IPS-NIHi7 (cell line): ENCODE measurements at regions not wholly inside any gene's neighbourhood (a gene's known extent, or its start where the extent isn't known, plus 50 kb on each side); places are given as distances from the start of the nearest gene placed in this dataset.
"Not testable (repeated sequence)": the region's sequence is repeated elsewhere in the genome, so short reads cannot be mapped to it uniquely, and the experiment has no call there.

Source experiments
- DNase-seq: peaks from one replicate; pipeline ENCODE4 v3.0.0; 2012; ENCODE audit warnings: mixed read lengths; ENCODE audit errors: extremely low spot score

- no peak for DNase-seq
Observed at GRCh38 chr4:134722306-134722705, 520.7 kb upstream of the PABPC4L start.

GRCh38 chr4:134720030-134720429, 518.4 kb upstream of the PABPC4L start:
- DNase-seq: no peak

- no peak for DNase-seq
Observed at GRCh38 chr4:134708616-134709015, 507.0 kb upstream of the PABPC4L start.

- no peak for DNase-seq
Observed at GRCh38 chr4:134708026-134708425, 506.4 kb upstream of the PABPC4L start.

- DNase-seq: no peak
Observed at GRCh38 chr4:134702374-134702773, 500.8 kb upstream of the PABPC4L start.

- DNase-seq: no peak
Observed at GRCh38 chr4:134700251-134700650, 498.7 kb upstream of the PABPC4L start.

- not testable (repeated sequence) for DNase-seq
Observed at GRCh38 chr4:134698831-134699230, 497.2 kb upstream of the PABPC4L start.

- no peak for DNase-seq
Observed at GRCh38 chr4:134695433-134695832, 493.8 kb upstream of the PABPC4L start.

GRCh38 chr4:134691915-134692314, 490.3 kb upstream of the PABPC4L start:
- no peak for DNase-seq

- no peak for DNase-seq
Observed at GRCh38 chr4:134687646-134688628, 486.3 kb upstream of the PABPC4L start.

GRCh38 chr4:134677209-134677814, 475.7 kb upstream of the PABPC4L start:
- DNase-seq: no peak

GRCh38 chr4:134668237-134668636, 466.6 kb upstream of the PABPC4L start:
- DNase-seq: no peak

- DNase-seq: no peak
Observed at GRCh38 chr4:134666640-134667039, 465.1 kb upstream of the PABPC4L start.

GRCh38 chr4:134665429-134665828, 463.8 kb upstream of the PABPC4L start:
- no peak for DNase-seq

- DNase-seq: no peak
Observed at GRCh38 chr4:134663742-134664141, 462.2 kb upstream of the PABPC4L start.

- no peak for DNase-seq
Observed at GRCh38 chr4:134650461-134650860, 448.9 kb upstream of the PABPC4L start.

- DNase-seq: no peak
Observed at GRCh38 chr4:134645778-134646177, 444.2 kb upstream of the PABPC4L start.

GRCh38 chr4:134636338-134637051, 434.9 kb upstream of the PABPC4L start:
- DNase-seq: no peak

- no peak for DNase-seq
Observed at GRCh38 chr4:134634301-134634700, 432.7 kb upstream of the PABPC4L start.

- no peak for DNase-seq
Observed at GRCh38 chr4:134632056-134632455, 430.5 kb upstream of the PABPC4L start.

- no peak for DNase-seq
Observed at GRCh38 chr4:134628066-134628465, 426.5 kb upstream of the PABPC4L start.

GRCh38 chr4:134627366-134627765, 425.8 kb upstream of the PABPC4L start:
- no peak for DNase-seq
